Upper lobe of left lung (tissue), 6 donors: ENCODE measurements at regions not wholly inside any gene's neighbourhood (a gene's known extent, or its start where the extent isn't known, plus 50 kb on each side); places are given as distances from the start of the nearest gene placed in this dataset.
"Not testable (repeated sequence)": the region's sequence is repeated elsewhere in the genome, so short reads cannot be mapped to it uniquely, and the experiment has no call there.

ENCODE experiments used
- ATAC-seq, 2 donors: fragments of 200-7000 bp; cut with Tn5 transposase; one replicate each; pipeline ENCODE4 v1.9.1; 2022; ENCODE audit warnings: mild to moderate bottlenecking in 2 of 2, moderate library complexity in 2 of 2; ENCODE audit not compliant: low FRiP score in 2 of 2
- DNase-seq, 2 donors: peaks; one replicate each; pipeline ENCODE4 v3.0.0-alpha.2; 2019 to 2020
- H3K27ac ChIP-seq, 4 donors: fragments of 200-600 bp; sonication (generic); one replicate each; pipeline ENCODE4 v1.5.1; 2016 to 2019
- H3K27me3 ChIP-seq, 4 donors: fragments of 200-600 bp; sonication (generic); one replicate each; pipeline ENCODE4 v1.5.1; 2017 to 2019
- H3K36me3 ChIP-seq, 4 donors: fragments of 200-600 bp; sonication (generic); one replicate each; pipeline ENCODE4 v1.5.1; 2016 to 2019
- H3K4me1 ChIP-seq, 4 donors: fragments of 200-600 bp; sonication (generic); one replicate each; pipeline ENCODE4 v1.5.1; 2018 to 2019
- H3K4me3 ChIP-seq, 4 donors: fragments of 200-600 bp; sonication (generic); one replicate each; pipeline ENCODE4 v1.5.1; 2017 to 2019; ENCODE audit warnings: mild to moderate bottlenecking in 2 of 4, moderate library complexity in 1 of 4
- H3K9me3 ChIP-seq, 4 donors: fragments of 200-600 bp; sonication (generic); one replicate each; pipeline ENCODE4 v1.5.1; 2018 to 2019
- CTCF ChIP-seq, 6 experiments: fragments of 450-650 bp in 4 of 6; fragments of 200-600 bp in 2 of 6; sonication (generic) in 2 of 6; IDR thresholded peaks; one replicate each; pipeline ENCODE4 v1.5.1; 2016 to 2019; ENCODE audit warnings: antibody characterized with exemption in 6 of 6
- EP300 ChIP-seq, 4 donors: sonication (generic); formaldehyde crosslinking; IDR thresholded peaks; one replicate each; pipeline ENCODE4 v1.5.1; 2017; ENCODE audit warnings: antibody characterized with exemption in 4 of 4, control low read depth in 2 of 4
- POLR2A ChIP-seq, 4 donors: fragments of 450-650 bp; IDR thresholded peaks; one replicate each; pipeline ENCODE4 v1.5.1; 2016 to 2017; ENCODE audit warnings: antibody characterized with exemption in 4 of 4, mild to moderate bottlenecking in 2 of 4
- POLR2AphosphoS5 ChIP-seq, 2 donors: sonication (generic); formaldehyde crosslinking; IDR thresholded peaks; one replicate each; pipeline ENCODE4 v1.5.1; 2017; ENCODE audit warnings: antibody characterized with exemption in 2 of 2
- WGBS, 2 donors: methylation state at CpG; one replicate each; pipeline ENCODE4 v1.1.5; 2017 to 2018; 5-methylcytosine and 5-hydroxymethylcytosine counted together
- donor health status: DM: no; HTN: no; CAD: no; lungs with moderate emphysema.
- donor health status: DM: no; HTN: yes; CAD: no; lungs with severe emphysema.

GRCh38 chr9:65400886-65401285 is 115.9 kb upstream of the FOXD4L5 start:
- no peak overlapping the region for H3K27ac ChIP-seq
- DNase-seq (no peak), ATAC-seq (peak in 1 of 2 donors; percentile 32)
- no peak overlapping the region for H3K4me3 ChIP-seq
- no peaks in the 10 kb centered on the region for H3K4me1 ChIP-seq
- H3K36me3 ChIP-seq, result no peaks in the 10 kb centered on the region
- 80 to 83% methylated on average over 2 to 9 of the region's 9 CpGs for WGBS, 2 donors
- H3K27me3 ChIP-seq, result no peaks in the 10 kb centered on the region
- TF ChIP-seq CTCF (IDR thresholded peaks at IDR 0.05) (no peak), POLR2A (IDR thresholded peaks at IDR 0.05) (no peak), POLR2AphosphoS5 (IDR thresholded peaks at IDR 0.05) (no peak), EP300 (IDR thresholded peaks at IDR 0.05) (no peak)
- H3K9me3 ChIP-seq, result peaks cover 0 to 25% (median 0%) of the 10 kb centered on the region in 4 donors

- ATAC-seq, H3K27ac ChIP-seq, H3K4me1 ChIP-seq, H3K4me3 ChIP-seq, H3K27me3 ChIP-seq, H3K36me3 ChIP-seq, DNase-seq: not testable (repeated sequence)
- peaks cover 0 to 17% (median 0%) of the 10 kb centered on the region in 4 donors for H3K9me3 ChIP-seq
- WGBS, 2 donors, result 85 to 89% methylated on average over 14 to 29 of the region's 42 CpGs
These were observed 113.0 kb upstream of the FOXD4L5 start for GRCh38 chr9:65397763-65398719.

- peaks cover 0 to 16% (median 0%) of the 10 kb centered on the region in 4 donors for H3K9me3 ChIP-seq
- DNase-seq, H3K27me3 ChIP-seq, ATAC-seq, H3K4me1 ChIP-seq, H3K36me3 ChIP-seq, H3K4me3 ChIP-seq, H3K27ac ChIP-seq: not testable (repeated sequence)
- WGBS, 2 donors, result 89 to 92% methylated on average over 18 to 20 of the region's 20 CpGs
These were observed 112.2 kb upstream of the FOXD4L5 start for GRCh38 chr9:65397226-65397625.

- H3K27ac ChIP-seq, result not testable (repeated sequence)
These were observed 111.6 kb upstream of the FOXD4L5 start for GRCh38 chr9:65396601-65397000.

GRCh38 chr9:65395789-65396188 is 110.8 kb upstream of the FOXD4L5 start:
- not testable (repeated sequence) for H3K27me3 ChIP-seq, H3K4me1 ChIP-seq, H3K27ac ChIP-seq, ATAC-seq, H3K4me3 ChIP-seq, H3K36me3 ChIP-seq, H3K9me3 ChIP-seq, DNase-seq
- WGBS, 2 donors, result 82 to 83% methylated on average over 9 to 10 of the region's 15 CpGs

More at GRCh38 chr9:65396601-65397000, 111.6 kb upstream of the FOXD4L5 start:
- H3K4me1 ChIP-seq, ATAC-seq, H3K27me3 ChIP-seq, DNase-seq, H3K36me3 ChIP-seq, H3K4me3 ChIP-seq: not testable (repeated sequence)
- peaks cover 0 to 13% (median 0%) of the 10 kb centered on the region in 4 donors for H3K9me3 ChIP-seq
- WGBS, 2 donors, result 74 to 91% methylated on average over 10 of the region's 10 CpGs

- WGBS, 2 donors, result 77 to 82% methylated on average over 23 to 25 of the region's 25 CpGs
- H3K27me3 ChIP-seq, H3K9me3 ChIP-seq, ATAC-seq, H3K4me3 ChIP-seq, H3K36me3 ChIP-seq, H3K4me1 ChIP-seq, DNase-seq, H3K27ac ChIP-seq: not testable (repeated sequence)
These were observed 110.1 kb upstream of the FOXD4L5 start for GRCh38 chr9:65395121-65395520.

- not testable (repeated sequence) for H3K36me3 ChIP-seq, H3K9me3 ChIP-seq, H3K4me3 ChIP-seq, ATAC-seq, H3K4me1 ChIP-seq, DNase-seq, H3K27me3 ChIP-seq, H3K27ac ChIP-seq
- 82 to 84% methylated on average over 11 to 12 of the region's 12 CpGs for WGBS, 2 donors
These were observed 108.3 kb upstream of the FOXD4L5 start for GRCh38 chr9:65393111-65393810.

GRCh38 chr9:65392611-65393010 is 107.6 kb upstream of the FOXD4L5 start:
- ATAC-seq, H3K27me3 ChIP-seq, H3K27ac ChIP-seq, H3K4me3 ChIP-seq, H3K36me3 ChIP-seq, H3K4me1 ChIP-seq, H3K9me3 ChIP-seq, DNase-seq: not testable (repeated sequence)
- 53 to 67% methylated on average over 2 to 6 of the region's 6 CpGs for WGBS, 2 donors

- H3K27me3 ChIP-seq, H3K27ac ChIP-seq, H3K4me1 ChIP-seq, H3K36me3 ChIP-seq, DNase-seq, ATAC-seq, H3K4me3 ChIP-seq: not testable (repeated sequence)
- 71 to 73% methylated on average over 16 to 17 of the region's 17 CpGs for WGBS, 2 donors
- peaks cover 0 to 19% (median 3%) of the 10 kb centered on the region in 4 donors for H3K9me3 ChIP-seq
These were observed 104.7 kb upstream of the FOXD4L5 start for GRCh38 chr9:65389710-65390109.

- not testable (repeated sequence) for H3K4me1 ChIP-seq, H3K36me3 ChIP-seq, H3K27me3 ChIP-seq, H3K4me3 ChIP-seq, DNase-seq, H3K27ac ChIP-seq, ATAC-seq
- H3K9me3 ChIP-seq, result peaks cover 0 to 22% (median 3%) of the 10 kb centered on the region in 4 donors
- WGBS, 2 donors, result 89 to 95% methylated on average over 20 to 23 of the region's 28 CpGs
These were observed 104.2 kb upstream of the FOXD4L5 start for GRCh38 chr9:65389216-65389615.

- not testable (repeated sequence) for H3K27ac ChIP-seq, H3K4me1 ChIP-seq, H3K27me3 ChIP-seq, H3K36me3 ChIP-seq
- DNase-seq (peak; percentile 73 to 91), ATAC-seq (peak in 1 of 2 donors; percentile 66)
- Histone ChIP-seq H3K9me3 (peaks cover 0 to 23% (median 3%) of the 10 kb centered on the region in 4 donors), H3K4me3 (peak overlapping the region in 3 of 4 donors; percentile 30 to 48 (median 44))
- WGBS, 2 donors, result 55 to 69% methylated on average over 9 to 26 of the region's 28 CpGs
These were observed 101.7 kb upstream of the FOXD4L5 start for GRCh38 chr9:65386699-65387098.
